Superior temporal gyrus (tissue), 1 donor: ENCODE measurements at regions not wholly inside any gene's neighbourhood (a gene's known extent, or its start where the extent isn't known, plus 50 kb on each side); places are given as distances from the start of the nearest gene placed in this dataset.

ENCODE experiments used
- DNase-seq: peaks from one replicate; pipeline ENCODE4 v3.0.0-alpha.2; 2016; ENCODE audit errors: extremely low spot score

- DNase-seq = no peak
These were observed 239.3 kb downstream of the ALG10B start for GRCh38 chr12:38555620-38556591.

GRCh38 chr12:38556647-38557046 lies 240.1 kb downstream of the ALG10B start:
- DNase-seq = no peak

GRCh38 chr12:38585086-38585485 lies 268.5 kb downstream of the ALG10B start:
- DNase-seq = no peak

- no peak for DNase-seq
These were observed 270.2 kb downstream of the ALG10B start for GRCh38 chr12:38586789-38587188.

- no peak for DNase-seq
These were observed 271.0 kb downstream of the ALG10B start for GRCh38 chr12:38587594-38587993.

- no peak for DNase-seq
These were observed 272.2 kb downstream of the ALG10B start for GRCh38 chr12:38588624-38589305.

GRCh38 chr12:38589306-38589632 lies 272.7 kb downstream of the ALG10B start:
- no peak for DNase-seq

GRCh38 chr12:38601949-38602348 lies 285.4 kb downstream of the ALG10B start:
- no peak for DNase-seq
